ENCODE measurements at regions not wholly inside any gene's neighbourhood (a gene's known extent, or its start where the extent isn't known, plus 50 kb on each side); places are given as distances from the start of the nearest gene placed in this dataset.

DNA sequence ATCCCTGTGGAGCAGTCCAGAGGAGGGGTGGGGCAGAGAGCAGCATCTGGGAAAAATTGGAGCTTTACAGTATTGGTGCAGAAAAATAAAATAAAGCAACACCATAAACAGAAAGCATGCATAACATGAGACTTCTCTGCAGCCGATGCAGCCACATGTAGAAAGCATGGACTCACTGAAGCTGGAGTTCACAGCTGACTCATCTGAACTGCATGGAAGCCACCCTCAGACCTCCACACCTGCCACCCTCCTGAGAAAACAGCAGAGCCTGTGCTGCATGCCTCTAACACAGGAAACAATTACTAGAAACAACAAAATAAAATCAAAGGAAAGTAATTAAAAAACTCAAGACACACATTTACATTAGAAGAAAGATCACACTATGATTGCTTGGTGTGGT, 169.4 kb upstream of the ALKAL2 start:
- Histone ChIP-seq H2AFZ (ENCODE audit: low read depth, low read length) (no peak overlapping the region), H3K4me3 (ENCODE audit: low read length) (no peak overlapping the region), H4K20me1 (ENCODE audit: insufficient read depth, low read length) (no peaks in the 10 kb centered on the region), H3K9me3 (ENCODE audit: insufficient read depth, low read length) (no peaks in the 10 kb centered on the region), H3K9ac (ENCODE audit: low read length) (no peak overlapping the region), H3K79me2 (ENCODE audit: low read length) (no peaks in the 10 kb centered on the region), H3K4me2 (ENCODE audit: low read length) (no peak overlapping the region), H3K27ac (ENCODE audit: low read length) (no peak overlapping the region), H3K36me3 (replicated peaks; ENCODE audit: low read depth, low read length) (no peaks in the 10 kb centered on the region), H3K27me3 (ENCODE audit: low read depth, low read length) (no peaks in the 10 kb centered on the region), H3K4me1 (ENCODE audit: low read length) (no peaks in the 10 kb centered on the region)
- TF ChIP-seq CTCF (IDR thresholded peaks at IDR 0.05; ENCODE audit: low read depth, low read length) (no peak), EZH2phosphoT487 (IDR thresholded peaks at IDR 0.05; ENCODE audit: low read depth) (no peak)

DNA sequence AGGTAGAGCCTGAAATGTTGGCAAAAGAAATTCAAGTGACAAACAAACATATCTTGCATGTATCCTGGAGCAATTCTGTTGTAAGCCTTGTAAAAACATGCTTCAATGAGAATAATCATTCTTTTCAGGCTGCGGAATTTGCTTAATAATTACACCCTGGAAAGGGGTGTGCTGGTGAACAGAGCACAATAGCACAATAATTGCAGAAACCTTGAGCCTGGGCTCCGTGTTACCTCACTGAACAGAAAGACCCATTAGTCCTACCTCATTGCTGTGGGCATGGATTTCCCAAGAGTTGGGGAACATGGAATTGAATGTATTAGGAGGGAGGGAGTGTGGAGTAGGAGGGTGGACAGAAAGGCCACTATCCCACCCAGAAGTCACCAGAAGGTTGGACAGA, 168.0 kb upstream of the ALKAL2 start:
- Histone ChIP-seq H3K27ac (ENCODE audit: low read length) (no peak overlapping the region), H3K9me3 (ENCODE audit: insufficient read depth, low read length) (no peaks in the 10 kb centered on the region), H3K4me1 (ENCODE audit: low read length) (no peaks in the 10 kb centered on the region), H3K36me3 (replicated peaks; ENCODE audit: low read depth, low read length) (no peaks in the 10 kb centered on the region), H3K4me3 (ENCODE audit: low read length) (no peak overlapping the region), H3K4me2 (ENCODE audit: low read length) (no peak overlapping the region), H2AFZ (ENCODE audit: low read depth, low read length) (no peak overlapping the region), H3K27me3 (ENCODE audit: low read depth, low read length) (no peaks in the 10 kb centered on the region), H4K20me1 (ENCODE audit: insufficient read depth, low read length) (no peaks in the 10 kb centered on the region), H3K9ac (ENCODE audit: low read length) (no peak overlapping the region), H3K79me2 (ENCODE audit: low read length) (no peaks in the 10 kb centered on the region)
- TF ChIP-seq CTCF (IDR thresholded peaks at IDR 0.05; ENCODE audit: low read depth, low read length) (no peak), EZH2phosphoT487 (IDR thresholded peaks at IDR 0.05; ENCODE audit: low read depth) (no peak)

DNA sequence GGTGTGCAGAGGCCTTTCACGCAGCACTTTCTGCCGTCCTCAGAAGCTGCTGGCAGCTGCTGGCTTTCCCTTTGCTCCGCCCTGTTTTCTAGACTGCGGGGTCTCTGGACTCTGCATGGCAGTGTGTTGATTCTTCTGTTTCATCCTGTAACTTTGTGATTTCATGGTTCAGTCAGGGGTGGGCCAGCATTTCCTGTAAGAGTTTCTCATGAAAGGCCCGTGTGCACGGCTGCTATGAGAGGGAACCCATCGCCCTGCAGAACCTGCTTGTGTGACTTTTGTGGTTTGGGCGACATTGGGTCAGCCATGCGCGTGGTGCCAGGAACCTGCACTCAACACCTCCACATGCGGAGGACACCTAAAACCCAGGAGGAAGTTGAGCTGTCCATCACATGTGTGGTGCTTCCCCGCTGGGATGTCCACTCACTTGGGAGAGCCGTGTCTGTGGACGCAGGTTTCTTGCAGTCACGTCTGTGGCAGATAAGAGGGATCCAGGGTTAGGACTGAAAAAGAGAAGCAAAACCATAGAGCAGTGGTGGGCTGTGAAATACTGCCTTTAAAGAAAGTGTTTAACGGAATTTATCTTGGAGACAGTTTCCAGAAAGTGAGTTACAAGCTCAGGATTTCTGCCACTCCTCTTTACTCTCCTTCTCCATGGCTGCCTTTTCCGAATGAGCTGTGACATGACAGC, 167.3 kb upstream of the ALKAL2 start:
- Histone ChIP-seq H3K27me3 (ENCODE audit: low read depth, low read length) (no peaks in the 10 kb centered on the region), H3K9me3 (ENCODE audit: insufficient read depth, low read length) (no peaks in the 10 kb centered on the region), H3K36me3 (replicated peaks; ENCODE audit: low read depth, low read length) (no peaks in the 10 kb centered on the region), H3K27ac (ENCODE audit: low read length) (no peak overlapping the region), H3K9ac (ENCODE audit: low read length) (no peak overlapping the region), H2AFZ (ENCODE audit: low read depth, low read length) (no peak overlapping the region), H3K4me2 (ENCODE audit: low read length) (no peak overlapping the region), H4K20me1 (ENCODE audit: insufficient read depth, low read length) (no peaks in the 10 kb centered on the region), H3K79me2 (ENCODE audit: low read length) (no peaks in the 10 kb centered on the region), H3K4me1 (ENCODE audit: low read length) (no peaks in the 10 kb centered on the region), H3K4me3 (ENCODE audit: low read length) (no peak overlapping the region)
- TF ChIP-seq CTCF (IDR thresholded peaks at IDR 0.05; ENCODE audit: low read depth, low read length): no peak
- TF ChIP-seq EZH2phosphoT487 (IDR thresholded peaks at IDR 0.05; ENCODE audit: low read depth): no peak

GRCh38 chr2:453132-453531, 165.2 kb upstream of the ALKAL2 start:
- H3K79me2 ChIP-seq (ENCODE audit: low read length): no peaks in the 10 kb centered on the region
- TF ChIP-seq CTCF (IDR thresholded peaks at IDR 0.05; ENCODE audit: low read depth, low read length): no peak
- TF ChIP-seq EZH2phosphoT487 (IDR thresholded peaks at IDR 0.05; ENCODE audit: low read depth): no peak

More at GRCh38 chr2:453132-453531, 165.2 kb upstream of the ALKAL2 start:
- Histone ChIP-seq H3K36me3 (replicated peaks; ENCODE audit: low read depth, low read length) (no peaks in the 10 kb centered on the region), H3K27me3 (ENCODE audit: low read depth, low read length) (no peaks in the 10 kb centered on the region), H3K4me3 (ENCODE audit: low read length) (no peak overlapping the region), H3K9ac (ENCODE audit: low read length) (no peak overlapping the region), H2AFZ (ENCODE audit: low read depth, low read length) (no peak overlapping the region), H3K27ac (ENCODE audit: low read length) (no peak overlapping the region), H3K9me3 (ENCODE audit: insufficient read depth, low read length) (no peaks in the 10 kb centered on the region), H4K20me1 (ENCODE audit: insufficient read depth, low read length) (no peaks in the 10 kb centered on the region), H3K4me1 (ENCODE audit: low read length) (no peaks in the 10 kb centered on the region), H3K4me2 (ENCODE audit: low read length) (no peak overlapping the region)

Measured in OCI-LY3 (cell line).